ENCODE measurements at regions not wholly inside any gene's neighbourhood (a gene's known extent, or its start where the extent isn't known, plus 50 kb on each side); places are given as distances from the start of the nearest gene placed in this dataset.

DNA sequence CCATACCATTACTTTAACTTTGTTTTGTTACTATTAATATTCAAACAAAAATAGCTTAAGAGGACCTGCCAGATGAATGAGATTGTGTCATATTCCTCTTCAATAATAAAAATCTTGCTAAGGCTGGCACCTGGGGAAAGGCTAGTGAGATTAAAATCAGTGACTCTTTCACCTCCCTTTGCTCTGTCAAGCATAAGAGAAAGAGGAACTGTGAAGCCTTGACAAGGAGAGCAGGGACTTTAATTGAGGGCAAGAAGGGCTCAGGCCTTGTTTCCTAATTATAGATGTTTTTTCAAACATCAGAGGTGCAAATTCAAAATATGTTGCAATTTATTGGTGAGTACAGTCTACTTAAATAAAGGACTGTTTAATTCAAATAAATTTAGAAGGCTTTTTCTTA lies 91.7 kb downstream of the SPATA31D1 start:
- H3K4me3 ChIP-seq (ENCODE audit: low read depth, low read length), result no peak overlapping the region
- TF ChIP-seq, protein P1, sequence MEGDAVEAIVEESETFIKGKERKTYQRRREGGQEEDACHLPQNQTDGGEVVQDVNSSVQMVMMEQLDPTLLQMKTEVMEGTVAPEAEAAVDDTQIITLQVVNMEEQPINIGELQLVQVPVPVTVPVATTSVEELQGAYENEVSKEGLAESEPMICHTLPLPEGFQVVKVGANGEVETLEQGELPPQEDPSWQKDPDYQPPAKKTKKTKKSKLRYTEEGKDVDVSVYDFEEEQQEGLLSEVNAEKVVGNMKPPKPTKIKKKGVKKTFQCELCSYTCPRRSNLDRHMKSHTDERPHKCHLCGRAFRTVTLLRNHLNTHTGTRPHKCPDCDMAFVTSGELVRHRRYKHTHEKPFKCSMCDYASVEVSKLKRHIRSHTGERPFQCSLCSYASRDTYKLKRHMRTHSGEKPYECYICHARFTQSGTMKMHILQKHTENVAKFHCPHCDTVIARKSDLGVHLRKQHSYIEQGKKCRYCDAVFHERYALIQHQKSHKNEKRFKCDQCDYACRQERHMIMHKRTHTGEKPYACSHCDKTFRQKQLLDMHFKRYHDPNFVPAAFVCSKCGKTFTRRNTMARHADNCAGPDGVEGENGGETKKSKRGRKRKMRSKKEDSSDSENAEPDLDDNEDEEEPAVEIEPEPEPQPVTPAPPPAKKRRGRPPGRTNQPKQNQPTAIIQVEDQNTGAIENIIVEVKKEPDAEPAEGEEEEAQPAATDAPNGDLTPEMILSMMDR (IDR thresholded peaks at IDR 0.05; ENCODE audit: low read depth, low read length), result no peak
- DNase-seq (ENCODE audit: low read depth, low spot score), result no peak
- in situ Hi-C loops (cut with HindIII; ENCODE audit: low sequenced_read_pairs), result no loop called here

DNA sequence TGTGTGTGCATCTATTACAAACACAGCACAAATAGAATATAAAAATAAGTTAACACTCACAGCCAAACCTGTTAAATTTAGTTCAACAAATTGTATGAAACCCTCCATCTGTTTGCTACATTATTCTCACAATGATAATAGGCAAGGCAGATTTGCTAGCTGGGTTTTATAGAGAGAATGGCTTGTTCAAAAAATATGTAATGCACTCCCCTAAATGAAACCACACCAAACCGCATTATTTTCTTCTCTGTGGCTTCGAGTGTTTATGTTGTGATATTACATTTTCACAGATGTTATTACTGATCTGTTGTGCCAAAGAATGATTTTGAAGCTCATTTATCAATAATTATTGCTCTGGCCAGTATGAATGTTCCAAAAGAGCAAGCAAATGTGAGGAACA lies 92.9 kb downstream of the SPATA31D1 start:
- in situ Hi-C loops (cut with HindIII; ENCODE audit: low sequenced_read_pairs), result no loop called here
- no peak for DNase-seq (ENCODE audit: low read depth, low spot score)
- TF ChIP-seq, protein P1 (IDR thresholded peaks at IDR 0.05; ENCODE audit: low read depth, low read length), result no peak
- no peak overlapping the region for H3K4me3 ChIP-seq (ENCODE audit: low read depth, low read length)

DNA sequence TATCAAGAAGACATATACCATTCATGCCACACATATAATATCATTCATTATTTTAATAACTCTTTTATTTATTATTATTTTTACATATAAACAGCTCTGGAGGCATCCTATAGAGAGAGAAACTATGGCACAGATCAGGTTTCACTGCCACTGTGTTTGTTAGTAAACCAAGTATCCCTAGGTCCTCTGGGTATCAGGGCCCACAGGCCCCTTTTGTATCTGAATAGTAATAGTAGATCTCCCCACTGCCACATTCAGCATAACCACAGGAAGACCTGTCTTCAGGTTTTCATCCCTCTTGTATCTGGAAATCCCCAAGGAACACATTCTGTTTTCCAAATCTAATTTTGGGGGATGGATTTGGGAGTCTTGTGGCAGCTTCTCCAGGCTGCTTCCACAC lies 94.0 kb downstream of the SPATA31D1 start:
- H3K4me3 ChIP-seq (ENCODE audit: low read depth, low read length), result no peak overlapping the region
- in situ Hi-C loops (cut with HindIII; ENCODE audit: low sequenced_read_pairs), result no loop called here
- TF ChIP-seq, protein P1 (IDR thresholded peaks at IDR 0.05; ENCODE audit: low read depth, low read length), result no peak
- no peak for DNase-seq (ENCODE audit: low read depth, low spot score)

DNA sequence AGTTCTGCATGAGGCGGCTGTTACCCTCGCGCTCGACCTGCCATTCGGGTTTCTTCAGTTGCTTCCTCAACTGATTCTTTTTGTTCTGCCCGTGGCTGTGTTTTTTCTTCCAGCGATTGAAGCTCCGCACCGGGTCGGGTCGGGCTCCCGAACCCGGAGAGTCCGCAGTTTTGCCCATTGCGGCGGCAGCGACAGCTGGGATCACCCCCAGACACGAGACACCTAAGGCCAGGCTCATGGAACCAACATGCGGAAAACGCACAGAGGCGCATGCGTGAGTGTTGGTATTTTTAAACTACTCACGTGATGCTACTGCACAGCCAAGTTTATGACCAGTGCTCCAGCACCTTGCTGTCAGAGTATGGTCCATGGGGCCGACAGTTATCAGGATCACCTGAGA lies 100.0 kb downstream of the SPATA31D1 start:
- DNase-seq (ENCODE audit: low read depth, low spot score), result no peak
- in situ Hi-C loops (cut with HindIII; ENCODE audit: low sequenced_read_pairs), result no loop called here

DNA sequence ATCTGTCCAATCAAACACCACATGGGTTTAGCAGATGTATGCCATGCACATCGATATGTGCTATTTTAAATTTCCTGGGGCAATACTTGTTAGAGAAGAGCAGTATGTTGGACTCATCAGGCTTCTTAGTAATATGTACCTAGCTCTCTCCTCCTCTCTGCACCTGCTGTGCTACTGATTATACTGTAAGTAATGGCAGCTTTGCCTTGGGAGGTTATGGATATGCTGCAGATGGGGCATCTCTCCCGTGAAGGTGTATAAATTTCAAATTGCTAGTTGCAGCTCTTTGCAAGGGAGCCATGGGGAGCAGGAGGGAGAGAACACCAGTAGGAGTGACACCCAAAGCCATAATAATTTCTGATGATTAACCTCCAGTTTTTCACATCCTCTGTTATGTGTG lies 101.5 kb downstream of the SPATA31D1 start:
- TF ChIP-seq, protein P1 (IDR thresholded peaks at IDR 0.05; ENCODE audit: low read depth, low read length), result no peak
- no peak overlapping the region for H3K4me3 ChIP-seq (ENCODE audit: low read depth, low read length)
- in situ Hi-C loops (cut with HindIII; ENCODE audit: low sequenced_read_pairs), result no loop called here
- no peak for DNase-seq (ENCODE audit: low read depth, low spot score)

More for the DNA sequence above, 100.0 kb downstream of the SPATA31D1 start:
- no peak overlapping the region for H3K4me3 ChIP-seq (ENCODE audit: low read depth, low read length)
- TF ChIP-seq, protein P1 (IDR thresholded peaks at IDR 0.05; ENCODE audit: low read depth, low read length), result no peak

DNA sequence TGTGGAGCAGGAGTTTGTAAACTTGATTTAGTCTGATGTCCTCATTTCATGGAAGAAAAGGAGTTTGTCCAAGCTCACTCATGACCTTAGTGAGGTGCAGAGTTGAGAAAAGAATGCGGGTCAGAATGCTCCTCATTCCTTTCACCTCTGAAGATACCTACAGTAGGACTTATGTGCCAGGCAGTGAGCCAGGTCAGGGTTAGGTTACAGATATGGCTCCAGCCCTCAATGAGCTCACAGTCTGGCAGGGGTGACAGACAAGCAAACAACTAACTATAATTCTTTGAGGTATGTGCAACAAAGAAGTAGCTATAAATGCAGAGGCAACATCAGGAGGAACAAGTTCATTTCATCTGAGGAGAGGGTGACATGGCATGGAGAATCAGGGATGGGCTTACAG lies 102.5 kb downstream of the SPATA31D1 start:
- DNase-seq (ENCODE audit: low read depth, low spot score), result no peak
- TF ChIP-seq, protein P1 (IDR thresholded peaks at IDR 0.05; ENCODE audit: low read depth, low read length), result no peak
- in situ Hi-C loops (cut with HindIII; ENCODE audit: low sequenced_read_pairs), result no loop called here
- H3K4me3 ChIP-seq (ENCODE audit: low read depth, low read length), result no peak overlapping the region

DNA sequence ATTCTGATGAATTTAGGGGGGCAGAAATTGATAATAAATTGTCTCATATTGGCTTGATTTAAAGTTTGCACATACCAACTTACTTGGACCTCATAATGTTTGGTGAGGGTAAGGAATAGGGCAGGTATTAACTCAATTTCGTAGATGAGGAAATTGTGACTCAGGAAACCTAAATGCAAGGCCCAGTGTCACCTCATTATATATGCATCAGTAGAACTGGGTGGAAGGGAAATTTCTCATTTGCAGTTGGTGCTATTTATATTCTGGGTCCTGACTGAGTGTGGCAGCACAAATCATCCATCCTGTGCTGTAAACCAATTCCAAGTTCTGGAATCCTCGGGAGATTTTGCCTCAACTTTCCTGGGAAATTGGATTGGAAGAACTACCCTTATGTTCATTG lies 103.0 kb downstream of the SPATA31D1 start:
- in situ Hi-C loops (cut with HindIII; ENCODE audit: low sequenced_read_pairs), result no loop called here
- DNase-seq (ENCODE audit: low read depth, low spot score), result no peak
- TF ChIP-seq, protein P1 (IDR thresholded peaks at IDR 0.05; ENCODE audit: low read depth, low read length), result no peak
- no peak overlapping the region for H3K4me3 ChIP-seq (ENCODE audit: low read depth, low read length)

Data from astrocyte of the spinal cord (primary cell).